GM23338 (cell line): ENCODE measurements at regions not wholly inside any gene's neighbourhood (a gene's known extent, or its start where the extent isn't known, plus 50 kb on each side); places are given as distances from the start of the nearest gene placed in this dataset.

Source experiments
- CREB1 ChIP-seq: fragments of 250-450 bp; sonication (Bioruptor Pico); IDR thresholded peaks from 2 replicates; pipeline ENCODE4 v1.5.0; 2020; ENCODE audit warnings: low read depth, mild to moderate bottlenecking, moderate library complexity
- CTCF ChIP-seq, 2 experiments: fragments of 200-600 bp in 1 of 2; sonication (generic) in 1 of 2; conservative IDR thresholded peaks; 2 replicates each; pipeline versions ENCODE4 v1.5.1 to v1.6.1; 2016 to 2017; ENCODE audit warnings: antibody characterized with exemption in 2 of 2, low read depth in 2 of 2, mild to moderate bottlenecking in 2 of 2, moderate library complexity in 1 of 2
- EZH2 ChIP-seq: fragments of 200-600 bp; sonication (generic); IDR thresholded peaks from one replicate; pipeline ENCODE4 v1.8.0; 2017; ENCODE audit warnings: antibody characterized with exemption, mild to moderate bottlenecking, low read depth; ENCODE audit not compliant: unreplicated experiment
- EZH2phosphoT487 ChIP-seq: fragments of 200-600 bp; sonication (generic); IDR thresholded peaks from one replicate; pipeline ENCODE4 v1.8.1; 2018; ENCODE audit warnings: antibody characterized with exemption; ENCODE audit not compliant: unreplicated experiment
- JUNB ChIP-seq: IDR thresholded peaks from one replicate; pipeline ENCODE4 v1.6.1; 2016; ENCODE audit warnings: antibody characterized with exemption; ENCODE audit not compliant: unreplicated experiment
- NANOG ChIP-seq: IDR thresholded peaks from 2 replicates; pipeline ENCODE4 v1.6.1; 2016; ENCODE audit warnings: antibody characterized with exemption, borderline replicate concordance
- POLR2AphosphoS5 ChIP-seq: IDR thresholded peaks from 2 replicates; pipeline ENCODE4 v1.6.1; 2016; ENCODE audit warnings: antibody characterized with exemption, low read depth
- STAT1 ChIP-seq: IDR thresholded peaks from one replicate; pipeline ENCODE4 v1.6.1; 2016; ENCODE audit warnings: antibody characterized with exemption; ENCODE audit not compliant: unreplicated experiment
- ZNF114 ChIP-seq: fragments of 250-450 bp; sonication (Bioruptor Pico); IDR thresholded peaks from 2 replicates; pipeline ENCODE4 v1.5.0; 2020; ENCODE audit warnings: mild to moderate bottlenecking, moderate library complexity
- ZNF462 ChIP-seq: fragments of 250-450 bp; sonication (Bioruptor Pico); IDR thresholded peaks from 2 replicates; pipeline ENCODE4 v1.5.0; 2020; ENCODE audit warnings: mild to moderate bottlenecking, moderate library complexity
- TF ChIP-seq, protein P1 (sequence below): IDR thresholded peaks from one replicate; pipeline ENCODE4 v1.6.1; 2018; ENCODE audit warnings: antibody characterized with exemption; ENCODE audit not compliant: unreplicated experiment
- TF ChIP-seq, protein P2 (sequence below): IDR thresholded peaks from 2 replicates; pipeline ENCODE4 v1.6.1; 2016; ENCODE audit warnings: antibody characterized with exemption

DNA sequence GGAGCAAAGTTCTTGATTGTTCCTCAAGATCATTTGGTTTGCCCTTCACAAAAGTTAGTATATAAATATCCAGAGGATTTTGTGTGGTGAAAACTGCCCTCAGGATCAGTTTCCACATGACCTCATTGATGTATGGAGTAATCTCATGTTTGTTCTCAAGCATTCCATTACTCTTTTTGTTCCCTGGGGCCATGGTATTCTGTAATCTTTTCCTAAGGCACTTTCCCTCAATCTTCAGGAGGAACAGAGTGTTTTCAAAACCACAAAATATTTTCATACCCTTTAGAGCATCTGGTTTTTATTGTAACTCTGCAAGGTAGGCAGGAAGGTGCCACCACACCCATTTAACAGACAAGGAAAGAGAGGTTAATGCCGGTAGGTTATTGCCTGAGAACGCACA lies 99.6 kb downstream of the FAM181B start:
- no peak for TF ChIP-seq CTCF (conservative IDR thresholded peaks at IDR 0.05; ENCODE audit: low read depth in 2 of 2)
- no peak for TF ChIP-seq EZH2
- TF ChIP-seq POLR2AphosphoS5, result no peak
- TF ChIP-seq, protein P1, sequence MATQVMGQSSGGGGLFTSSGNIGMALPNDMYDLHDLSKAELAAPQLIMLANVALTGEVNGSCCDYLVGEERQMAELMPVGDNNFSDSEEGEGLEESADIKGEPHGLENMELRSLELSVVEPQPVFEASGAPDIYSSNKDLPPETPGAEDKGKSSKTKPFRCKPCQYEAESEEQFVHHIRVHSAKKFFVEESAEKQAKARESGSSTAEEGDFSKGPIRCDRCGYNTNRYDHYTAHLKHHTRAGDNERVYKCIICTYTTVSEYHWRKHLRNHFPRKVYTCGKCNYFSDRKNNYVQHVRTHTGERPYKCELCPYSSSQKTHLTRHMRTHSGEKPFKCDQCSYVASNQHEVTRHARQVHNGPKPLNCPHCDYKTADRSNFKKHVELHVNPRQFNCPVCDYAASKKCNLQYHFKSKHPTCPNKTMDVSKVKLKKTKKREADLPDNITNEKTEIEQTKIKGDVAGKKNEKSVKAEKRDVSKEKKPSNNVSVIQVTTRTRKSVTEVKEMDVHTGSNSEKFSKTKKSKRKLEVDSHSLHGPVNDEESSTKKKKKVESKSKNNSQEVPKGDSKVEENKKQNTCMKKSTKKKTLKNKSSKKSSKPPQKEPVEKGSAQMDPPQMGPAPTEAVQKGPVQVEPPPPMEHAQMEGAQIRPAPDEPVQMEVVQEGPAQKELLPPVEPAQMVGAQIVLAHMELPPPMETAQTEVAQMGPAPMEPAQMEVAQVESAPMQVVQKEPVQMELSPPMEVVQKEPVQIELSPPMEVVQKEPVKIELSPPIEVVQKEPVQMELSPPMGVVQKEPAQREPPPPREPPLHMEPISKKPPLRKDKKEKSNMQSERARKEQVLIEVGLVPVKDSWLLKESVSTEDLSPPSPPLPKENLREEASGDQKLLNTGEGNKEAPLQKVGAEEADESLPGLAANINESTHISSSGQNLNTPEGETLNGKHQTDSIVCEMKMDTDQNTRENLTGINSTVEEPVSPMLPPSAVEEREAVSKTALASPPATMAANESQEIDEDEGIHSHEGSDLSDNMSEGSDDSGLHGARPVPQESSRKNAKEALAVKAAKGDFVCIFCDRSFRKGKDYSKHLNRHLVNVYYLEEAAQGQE, result no peak
- no peak for TF ChIP-seq JUNB
- TF ChIP-seq, protein P2, sequence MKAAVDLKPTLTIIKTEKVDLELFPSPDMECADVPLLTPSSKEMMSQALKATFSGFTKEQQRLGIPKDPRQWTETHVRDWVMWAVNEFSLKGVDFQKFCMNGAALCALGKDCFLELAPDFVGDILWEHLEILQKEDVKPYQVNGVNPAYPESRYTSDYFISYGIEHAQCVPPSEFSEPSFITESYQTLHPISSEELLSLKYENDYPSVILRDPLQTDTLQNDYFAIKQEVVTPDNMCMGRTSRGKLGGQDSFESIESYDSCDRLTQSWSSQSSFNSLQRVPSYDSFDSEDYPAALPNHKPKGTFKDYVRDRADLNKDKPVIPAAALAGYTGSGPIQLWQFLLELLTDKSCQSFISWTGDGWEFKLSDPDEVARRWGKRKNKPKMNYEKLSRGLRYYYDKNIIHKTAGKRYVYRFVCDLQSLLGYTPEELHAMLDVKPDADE, result no peak
- no peak for TF ChIP-seq CREB1
- no peak for TF ChIP-seq EZH2phosphoT487
- TF ChIP-seq NANOG, result no peak
- no peak for TF ChIP-seq ZNF462 (CRISPR knock-in tag)
- no peak for TF ChIP-seq STAT1
- no peak for TF ChIP-seq ZNF114 (CRISPR knock-in tag)
